GM19324 (cell line): ENCODE measurements at regions not wholly inside any gene's neighbourhood (a gene's known extent, or its start where the extent isn't known, plus 50 kb on each side); places are given as distances from the start of the nearest gene placed in this dataset.
A peak's percentile ranks its signal among the peaks of the same experiment; 100 is the strongest.
"Not testable (repeated sequence)": the region's sequence is repeated elsewhere in the genome, so short reads cannot be mapped to it uniquely, and the experiment has no call there.

Experiments
- ATAC-seq: cut with Tn5 transposase; IDR thresholded peaks from one replicate; pipeline ENCODE4 v1.9.1; 2021; ENCODE audit warnings: mild to moderate bottlenecking, moderate library complexity; ENCODE audit not compliant: unreplicated experiment, low FRiP score

DNA sequence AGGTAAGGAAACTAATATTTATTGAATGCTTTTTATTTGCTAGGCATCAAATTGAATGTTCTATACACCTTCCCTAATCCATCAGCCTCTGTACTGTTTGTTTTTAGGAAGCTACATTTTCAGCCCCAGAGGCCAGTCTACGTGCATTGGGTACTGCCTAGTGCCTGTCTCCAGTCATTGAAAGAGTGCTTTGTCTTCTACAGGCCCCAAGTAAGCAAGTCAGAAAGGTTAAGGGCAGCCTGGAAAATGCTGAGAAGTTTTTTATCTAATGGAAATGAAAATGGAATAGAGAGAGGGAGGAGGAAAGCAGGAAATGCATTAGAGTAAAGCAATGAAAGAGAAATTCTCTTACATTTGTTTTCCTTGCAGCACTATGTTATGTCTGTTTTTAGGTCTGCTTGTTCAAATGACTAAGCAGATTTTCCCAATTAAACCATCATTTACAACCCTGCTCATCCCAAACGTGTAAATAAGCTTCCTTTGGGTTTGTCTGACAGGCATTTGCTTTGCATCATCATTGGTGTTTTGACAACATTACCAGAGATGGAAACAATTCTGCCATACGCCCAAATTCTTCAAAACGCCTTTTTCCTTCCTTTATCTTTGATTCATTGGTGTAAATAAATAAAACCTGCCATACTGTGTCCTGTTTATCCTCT is 116.0 kb upstream of the GOT2 start:
- no peak for ATAC-seq

DNA sequence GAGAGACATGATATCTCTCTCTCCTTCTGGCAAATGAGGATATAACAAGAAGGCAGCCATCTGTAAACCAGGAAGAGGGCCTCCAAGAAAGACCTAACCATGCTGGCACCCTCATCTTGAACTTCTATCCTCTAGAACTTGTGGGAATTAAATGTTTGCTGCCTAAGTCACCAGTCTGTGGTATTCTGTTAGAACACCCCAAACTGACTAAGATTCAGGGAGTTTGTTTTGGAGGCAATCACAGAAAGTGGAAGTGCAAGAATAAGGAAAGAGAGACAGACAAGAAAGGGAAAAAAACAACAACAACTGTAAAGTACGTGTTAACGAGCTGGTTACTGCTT is 114.5 kb upstream of the GOT2 start:
- no peak for ATAC-seq

DNA sequence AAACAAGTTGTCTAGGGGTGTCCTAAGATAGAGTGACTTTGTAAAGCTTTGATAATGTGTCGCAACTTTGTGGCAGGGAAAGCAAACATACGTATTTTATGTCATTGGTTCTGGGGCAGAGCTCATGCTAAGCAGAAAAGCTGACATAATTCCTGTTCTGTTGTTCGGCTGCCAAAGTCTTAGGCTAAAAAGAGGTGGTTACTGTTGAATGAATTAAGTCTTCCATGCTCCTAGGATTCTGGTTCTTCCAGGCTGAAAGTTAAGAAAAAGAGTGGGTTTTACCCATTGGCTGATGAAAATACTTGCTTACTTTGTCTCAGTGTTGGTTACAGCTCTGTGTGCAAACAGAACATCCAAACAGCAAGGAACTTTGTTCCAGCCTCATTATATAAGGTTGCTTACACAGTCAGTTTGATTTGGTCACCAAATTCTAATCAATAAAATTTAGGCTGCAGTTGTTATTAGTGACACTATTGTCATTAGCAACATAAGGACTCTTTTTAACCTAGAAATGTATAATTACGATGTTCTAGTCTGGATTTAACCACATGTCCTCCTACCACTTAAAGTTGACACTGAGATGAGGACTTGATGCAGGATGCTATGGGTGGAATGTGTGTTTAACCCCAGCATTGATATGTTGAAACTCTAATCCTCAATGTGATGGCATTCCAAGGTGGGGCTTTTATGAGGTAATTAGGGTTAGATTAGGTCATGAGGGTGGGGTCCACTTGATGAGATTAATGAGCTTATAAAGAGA is 114.0 kb upstream of the GOT2 start:
- no peak for ATAC-seq

DNA sequence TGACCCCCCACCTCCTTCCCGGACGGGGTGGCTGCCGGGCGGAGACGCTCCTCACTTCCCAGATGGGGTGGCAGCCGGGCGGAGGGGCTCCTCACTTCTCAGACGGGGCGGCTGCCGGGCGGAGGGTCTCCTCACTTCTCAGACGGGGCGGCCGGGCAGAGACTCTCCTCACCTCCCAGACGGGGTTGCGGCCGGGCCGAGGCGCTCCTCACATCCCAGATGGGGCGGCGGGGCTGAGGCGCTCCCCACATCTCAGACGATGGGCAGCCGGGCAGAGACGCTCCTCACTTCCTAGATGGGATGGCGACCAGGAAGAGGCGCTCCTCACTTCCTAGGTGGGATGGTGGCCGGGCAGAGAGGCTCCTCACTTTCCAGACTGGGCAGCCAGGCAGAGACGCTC is 112.1 kb upstream of the GOT2 start:
- not testable (repeated sequence) for ATAC-seq

DNA sequence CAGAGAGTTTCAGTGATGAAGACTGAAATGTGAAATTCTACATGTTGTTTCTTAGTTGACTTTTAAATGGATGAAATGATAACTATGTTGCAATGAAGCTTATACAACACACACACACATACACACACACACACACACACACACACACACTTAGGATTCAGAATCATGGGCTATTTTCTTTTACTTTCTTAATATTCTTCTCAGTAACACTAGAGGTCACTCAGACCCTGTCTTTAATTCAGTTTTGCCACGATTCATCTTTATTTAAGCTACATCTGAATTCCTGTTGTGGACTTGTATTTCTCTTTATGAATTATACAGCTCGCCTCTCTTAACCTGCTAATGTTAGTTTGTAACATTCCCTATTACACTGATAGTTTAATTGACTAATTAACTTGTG is 109.6 kb upstream of the GOT2 start:
- ATAC-seq, result no peak

DNA sequence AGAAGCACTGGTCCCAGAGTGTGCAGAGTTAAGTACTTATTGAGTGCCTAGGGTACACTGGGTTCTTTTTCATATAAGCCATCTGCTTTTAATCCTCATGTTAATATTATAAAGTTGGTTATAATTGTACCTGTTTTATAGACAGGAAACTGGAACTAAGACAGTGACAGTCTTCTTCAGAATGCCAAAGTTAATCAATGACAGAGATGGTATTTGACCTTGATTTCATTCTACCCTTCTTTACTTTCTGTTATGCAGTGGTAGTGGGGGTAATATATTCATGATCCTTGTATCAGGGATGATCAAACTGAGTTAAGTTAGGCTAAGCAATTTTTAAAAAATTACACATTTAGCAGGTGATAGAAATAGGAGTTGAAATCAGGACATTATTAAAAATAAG is 108.6 kb upstream of the GOT2 start:
- ATAC-seq, result no peak

DNA sequence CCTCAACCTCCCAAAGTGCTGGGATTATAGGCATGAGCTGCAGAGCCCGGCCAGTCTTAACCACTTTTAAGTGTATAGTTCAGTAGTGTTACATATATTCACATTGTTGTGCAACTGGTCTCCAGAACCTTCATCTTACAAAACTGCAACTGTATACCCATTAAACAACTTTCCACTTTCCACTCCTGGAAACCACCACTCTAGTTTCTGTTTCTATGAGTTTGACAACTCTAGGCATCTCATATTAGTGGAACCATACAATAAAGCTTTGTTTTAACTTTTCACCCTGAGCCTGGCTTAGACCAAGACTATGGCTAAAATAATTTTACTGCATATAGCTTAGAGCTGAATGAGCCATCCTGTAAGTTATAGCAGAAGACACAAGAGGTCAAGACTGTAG is 108.0 kb upstream of the GOT2 start:
- ATAC-seq, result no peak

DNA sequence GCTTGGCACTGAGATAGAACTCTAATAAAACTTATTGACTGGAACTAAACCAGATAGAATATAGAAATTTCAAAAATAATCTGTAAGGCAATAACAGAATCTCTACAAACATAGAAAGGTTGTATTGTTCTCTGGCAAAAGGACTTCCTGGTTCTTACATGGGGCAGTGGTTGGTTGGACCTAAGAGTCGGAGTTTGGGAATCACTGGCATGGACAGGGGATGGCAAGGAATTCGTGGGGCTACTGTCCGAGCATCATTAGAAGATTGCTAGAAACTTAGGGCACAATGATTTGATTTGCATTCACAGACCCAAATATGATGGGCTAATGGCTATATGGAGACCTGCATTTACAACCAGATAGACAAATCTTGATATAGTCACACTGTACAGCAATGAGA is 103.8 kb upstream of the GOT2 start:
- no peak for ATAC-seq

DNA sequence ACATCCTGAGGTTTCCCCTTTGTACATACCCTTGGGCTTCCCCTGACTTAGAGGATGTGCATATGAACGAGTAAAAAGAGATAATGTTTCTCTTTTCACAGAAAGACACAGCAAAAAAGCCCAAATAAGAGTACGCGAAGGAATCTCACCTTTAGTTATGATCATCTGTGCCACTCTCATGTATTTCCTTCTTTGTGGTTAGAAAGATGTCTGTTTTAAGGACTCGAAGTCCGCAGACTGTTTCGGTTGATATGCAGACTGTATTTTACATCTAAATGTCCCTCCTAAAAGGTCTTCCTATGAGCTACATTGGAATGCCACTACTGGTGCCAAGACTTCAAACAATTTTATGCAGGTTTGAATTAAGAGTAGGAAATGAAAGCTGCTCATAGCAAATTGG is 102.3 kb upstream of the GOT2 start:
- peak; percentile 44 for ATAC-seq

DNA sequence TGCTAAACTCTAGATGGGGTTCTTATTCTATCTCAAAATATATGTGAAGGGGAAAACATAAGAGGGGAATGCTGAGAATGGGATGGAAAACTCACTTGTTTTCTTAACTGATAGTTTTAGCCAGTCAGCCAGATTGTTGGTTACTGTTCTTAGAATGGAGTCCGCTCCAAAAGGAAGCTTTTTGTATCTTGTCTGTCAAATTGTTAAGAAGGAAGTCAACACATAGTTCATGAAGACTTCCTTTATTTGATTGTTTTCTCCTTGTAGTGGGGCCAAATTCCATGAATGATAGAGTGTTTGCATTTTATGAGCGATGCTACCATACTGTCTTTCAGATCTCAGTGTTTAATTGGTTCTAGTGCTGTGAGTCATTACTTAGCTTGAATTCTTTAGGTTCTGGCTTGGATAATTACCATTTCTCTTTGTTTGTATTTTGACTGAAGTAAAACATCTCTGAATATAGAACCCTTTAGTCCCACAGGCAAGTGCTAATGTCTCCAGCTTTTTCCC is 98.3 kb upstream of the GOT2 start:
- no peak for ATAC-seq

DNA sequence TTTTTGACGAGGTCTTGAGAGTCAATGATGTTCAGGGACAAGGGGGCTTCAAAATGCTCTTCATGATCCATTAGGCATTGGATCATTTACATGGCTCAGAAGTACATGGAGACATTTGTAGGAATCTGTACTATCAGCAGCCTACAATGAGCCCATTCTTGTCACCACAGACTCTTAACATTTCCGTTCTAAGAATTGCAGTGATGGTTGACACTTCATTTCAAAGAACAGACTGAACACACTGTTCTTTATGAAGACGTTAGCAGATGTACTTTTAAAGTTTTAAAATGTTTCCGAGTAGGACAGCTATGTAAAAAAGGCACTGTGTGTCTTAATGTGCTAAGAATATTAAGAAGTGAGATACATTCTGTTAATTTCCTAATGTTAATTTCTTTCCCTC is 97.3 kb upstream of the GOT2 start:
- no peak for ATAC-seq

DNA sequence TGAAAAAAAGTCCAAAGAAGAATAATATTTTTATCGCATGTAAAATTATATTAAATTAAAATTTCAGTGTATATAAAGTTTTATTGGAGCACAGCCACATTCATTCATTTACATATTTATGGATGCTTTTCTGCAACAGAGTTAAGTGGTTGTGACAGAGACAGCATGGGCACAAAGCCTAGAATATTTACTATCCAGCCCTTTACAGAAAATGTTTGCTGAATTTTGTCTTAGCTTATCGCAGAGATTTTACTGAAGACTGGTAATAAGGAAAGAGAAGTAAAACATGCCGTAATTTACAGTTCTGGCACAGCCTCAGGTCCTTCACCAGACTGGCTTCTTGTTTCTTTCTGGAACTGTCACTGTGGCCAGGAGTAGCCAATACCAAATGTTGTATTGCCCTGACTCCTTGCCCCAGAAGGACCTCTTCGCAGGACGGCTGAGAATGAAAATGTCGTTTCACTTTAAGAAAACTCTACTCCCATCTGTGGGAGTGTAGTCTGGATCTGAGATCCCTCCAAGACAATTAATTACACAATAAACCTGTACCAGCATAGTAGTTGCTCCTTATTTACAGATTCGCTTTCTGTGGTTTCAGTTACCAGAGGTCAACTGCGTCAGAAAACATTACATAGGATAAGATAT is 94.9 kb upstream of the GOT2 start:
- ATAC-seq, result no peak

DNA sequence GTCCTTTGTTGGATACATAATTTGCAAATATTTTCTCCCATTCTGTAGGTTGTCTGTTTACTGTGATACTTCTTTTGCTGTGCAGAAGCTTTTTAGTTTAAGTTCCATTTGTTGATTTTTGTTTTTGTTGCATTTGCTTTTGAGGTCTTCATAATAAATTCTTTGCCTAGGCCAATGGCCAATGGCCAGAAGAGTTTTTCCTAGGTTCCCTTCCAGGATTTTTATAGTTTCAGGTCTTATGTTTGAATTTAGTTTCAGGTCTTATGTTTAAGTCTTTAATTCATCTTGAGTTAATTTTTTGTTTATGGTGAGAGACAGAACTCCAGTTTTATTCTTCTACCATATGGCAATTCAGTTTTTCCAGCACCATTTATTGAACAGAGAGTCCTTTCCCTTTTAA is 90.1 kb upstream of the GOT2 start:
- no peak for ATAC-seq

DNA sequence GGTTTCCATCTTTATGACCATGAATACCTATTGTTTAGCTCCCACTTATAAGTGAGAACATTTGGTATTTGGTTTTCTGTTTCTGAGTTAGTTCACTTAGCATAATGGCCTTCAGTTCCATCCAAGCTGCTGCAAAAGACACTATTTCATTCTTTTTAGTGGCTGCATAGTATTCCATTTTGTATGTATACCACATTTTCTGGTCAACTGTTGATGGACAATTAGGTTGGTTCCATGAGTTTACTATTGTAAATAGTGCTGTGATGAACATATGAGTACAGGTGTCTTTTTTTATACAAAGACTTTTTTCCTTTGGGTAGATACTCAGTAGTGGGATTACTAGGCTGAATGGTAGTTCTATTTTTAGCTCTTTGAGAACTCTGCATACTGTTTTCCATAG is 87.8 kb upstream of the GOT2 start:
- no peak for ATAC-seq

DNA sequence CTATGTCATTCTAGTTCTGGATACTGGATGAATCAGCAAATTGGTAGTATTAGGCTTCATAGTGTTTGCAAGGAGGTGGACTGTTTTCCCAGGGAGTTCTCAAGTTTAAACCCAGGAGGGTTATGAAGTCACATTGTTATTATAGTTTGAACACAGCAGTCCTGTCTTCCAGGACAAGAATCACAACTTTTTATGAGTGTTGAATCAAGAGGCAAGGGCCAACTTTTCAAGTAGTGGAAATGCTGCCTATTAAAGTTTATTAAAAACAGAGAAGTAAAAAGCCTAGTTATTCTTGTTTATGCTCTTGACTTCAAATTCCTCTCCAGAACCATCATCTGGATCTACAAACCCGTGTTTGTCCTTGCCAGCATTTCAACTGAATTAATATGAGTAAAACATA is 86.3 kb upstream of the GOT2 start:
- ATAC-seq, result no peak

DNA sequence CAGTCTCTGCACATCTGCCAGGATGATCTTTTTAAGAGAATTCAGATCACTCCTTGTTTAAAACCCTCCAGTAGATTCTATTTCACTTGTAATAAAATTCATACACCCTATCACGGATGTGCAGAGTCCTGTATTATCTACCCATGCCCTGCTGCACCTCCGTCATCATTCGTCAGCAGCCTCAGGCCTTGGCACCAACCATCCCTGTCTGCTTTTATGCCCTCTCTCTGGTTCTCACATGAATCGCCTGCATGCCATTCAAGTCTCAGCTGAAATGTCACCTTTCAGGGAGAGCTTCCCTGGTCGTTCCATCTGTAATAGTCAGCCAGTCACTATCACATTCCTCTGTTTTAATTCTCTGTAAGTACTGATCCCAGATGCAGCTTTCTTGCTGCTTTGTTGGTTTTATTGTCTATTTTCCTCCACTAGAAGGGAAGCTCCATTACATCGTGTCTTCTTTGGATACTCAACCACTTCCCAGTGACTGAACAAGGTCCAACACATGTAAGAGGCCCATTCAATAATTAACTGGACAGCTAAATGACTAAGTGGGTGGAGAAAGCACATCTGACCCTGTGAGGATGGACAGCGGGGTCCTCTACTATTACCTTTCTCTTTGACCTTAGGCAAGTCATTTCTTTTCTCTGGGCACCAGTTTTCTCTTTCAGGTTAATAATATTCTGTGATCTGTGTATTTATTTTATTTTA is 81.2 kb upstream of the GOT2 start:
- no peak for ATAC-seq

DNA sequence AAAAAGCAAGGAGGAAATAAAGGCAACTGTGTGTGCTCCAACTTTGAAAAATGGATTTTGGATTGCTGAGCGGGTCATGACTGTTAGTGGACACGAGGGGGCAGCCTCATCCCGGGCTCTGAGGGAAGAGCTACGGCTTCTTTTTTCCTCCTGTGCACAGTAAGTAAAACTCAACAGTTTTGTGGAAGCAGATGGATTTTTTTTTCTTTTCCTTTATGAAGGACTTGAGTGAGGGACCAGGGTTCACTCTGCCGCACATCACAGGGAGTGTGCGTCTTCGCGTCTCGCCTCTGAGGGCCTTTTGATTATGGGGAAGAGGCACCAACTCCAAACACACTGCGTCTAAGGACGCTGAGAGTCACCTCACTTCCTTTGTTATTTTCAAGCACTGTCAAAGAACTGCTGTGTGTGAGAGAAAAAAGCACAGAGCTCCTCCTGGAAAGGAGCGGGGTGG is 80.3 kb upstream of the GOT2 start:
- peak; percentile 62 for ATAC-seq

DNA sequence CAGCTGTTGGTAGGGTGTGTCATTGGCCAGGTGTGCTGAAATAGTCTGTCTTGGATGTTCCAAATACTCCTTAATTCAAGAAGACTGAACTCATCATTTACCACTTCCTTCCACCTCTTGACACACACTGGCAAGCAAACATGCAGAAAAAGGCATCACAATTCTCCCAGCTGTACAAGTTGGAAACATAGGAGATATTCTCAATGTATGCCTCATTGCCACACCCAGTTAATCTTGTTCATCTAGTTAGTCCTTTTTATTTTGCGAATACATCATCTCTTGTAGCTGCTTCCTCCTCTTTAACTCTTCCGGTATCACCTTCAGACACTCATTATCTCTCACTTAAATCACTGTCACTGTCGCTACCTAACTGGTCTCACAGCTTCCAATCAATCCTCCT is 75.1 kb upstream of the GOT2 start:
- ATAC-seq, result no peak

DNA sequence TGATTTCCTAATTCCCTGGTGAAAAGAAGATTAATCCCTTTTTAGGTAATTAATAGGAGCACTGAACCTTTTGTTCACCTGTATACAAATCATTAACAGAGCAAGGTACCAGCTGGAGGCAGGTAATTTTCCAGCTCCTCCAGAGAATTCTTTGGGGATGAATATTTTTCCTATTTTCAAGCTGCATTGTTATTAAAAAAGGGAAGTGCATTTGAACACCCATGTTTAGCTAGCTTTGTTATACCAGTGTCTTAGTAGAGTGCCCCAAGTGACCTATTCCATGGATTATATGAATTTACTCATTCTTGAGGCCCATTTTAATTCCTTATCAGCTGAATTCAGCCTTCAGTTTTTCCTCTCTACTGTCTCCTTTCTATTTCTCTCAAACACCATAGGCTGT is 73.2 kb upstream of the GOT2 start:
- ATAC-seq, result no peak

DNA sequence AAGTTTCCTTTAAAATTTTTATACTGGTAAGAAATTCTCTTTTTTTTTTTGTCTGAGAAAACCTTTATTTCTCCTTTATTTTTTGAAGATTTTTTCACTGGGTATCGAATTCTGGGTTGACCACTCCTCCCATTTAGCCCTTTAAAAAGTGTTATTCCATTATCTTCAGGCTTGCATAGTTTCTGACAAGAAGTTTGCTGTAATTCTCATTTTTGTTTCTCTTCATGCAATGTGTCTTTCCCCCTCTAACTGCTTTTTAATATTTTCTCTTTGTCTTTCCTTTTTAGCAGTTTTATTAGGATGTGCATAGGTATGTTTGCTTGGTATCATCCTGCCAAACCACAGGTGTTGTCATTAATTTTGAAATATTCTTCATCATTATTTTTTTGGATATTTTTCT is 67.7 kb upstream of the GOT2 start:
- ATAC-seq, result no peak

DNA sequence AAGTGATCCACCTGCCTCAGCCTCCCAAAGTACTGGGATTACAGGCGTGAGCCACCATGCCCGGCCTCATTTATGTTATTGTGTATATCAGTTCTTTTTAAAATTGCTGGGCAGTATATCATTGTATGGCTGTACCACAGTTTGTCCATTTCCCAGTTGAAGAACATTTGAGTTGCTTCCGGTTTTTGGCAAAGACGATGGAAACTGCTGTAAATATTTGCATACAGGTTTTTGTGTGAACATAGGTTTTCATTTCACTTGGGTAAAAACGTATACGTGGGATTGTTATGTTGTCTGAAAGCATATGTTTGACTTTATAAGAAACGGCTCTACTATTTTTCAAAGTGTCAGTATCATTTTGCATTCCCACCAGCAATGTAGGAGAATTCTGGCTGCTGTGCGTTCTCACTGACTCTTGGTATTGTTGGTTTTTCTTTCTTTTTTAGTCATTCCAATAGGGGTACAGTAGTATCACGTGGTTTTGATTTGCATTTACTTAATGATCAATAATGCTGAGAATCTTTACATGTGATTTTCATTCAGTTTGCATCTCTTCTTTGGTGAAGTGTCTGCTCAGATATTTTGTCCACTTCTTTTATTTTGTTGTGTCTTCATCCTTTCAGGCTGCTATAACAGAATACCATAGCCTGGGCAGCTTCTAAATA is 63.2 kb upstream of the GOT2 start:
- no peak for ATAC-seq
